GM12892 (cell line): ENCODE measurements at regions not wholly inside any gene's neighbourhood (a gene's known extent, or its start where the extent isn't known, plus 50 kb on each side); places are given as distances from the start of the nearest gene placed in this dataset.

Source experiments
- POLR2A ChIP-seq: IDR thresholded peaks from 2 replicates; pipeline ENCODE4 v1.6.1; 2011; ENCODE audit warnings: low read depth, low read length, control low read depth
- POLR2AphosphoS5 ChIP-seq: IDR thresholded peaks from 2 replicates; pipeline ENCODE4 v1.6.1; 2011; ENCODE audit warnings: low read depth, low read length, control low read depth

DNA sequence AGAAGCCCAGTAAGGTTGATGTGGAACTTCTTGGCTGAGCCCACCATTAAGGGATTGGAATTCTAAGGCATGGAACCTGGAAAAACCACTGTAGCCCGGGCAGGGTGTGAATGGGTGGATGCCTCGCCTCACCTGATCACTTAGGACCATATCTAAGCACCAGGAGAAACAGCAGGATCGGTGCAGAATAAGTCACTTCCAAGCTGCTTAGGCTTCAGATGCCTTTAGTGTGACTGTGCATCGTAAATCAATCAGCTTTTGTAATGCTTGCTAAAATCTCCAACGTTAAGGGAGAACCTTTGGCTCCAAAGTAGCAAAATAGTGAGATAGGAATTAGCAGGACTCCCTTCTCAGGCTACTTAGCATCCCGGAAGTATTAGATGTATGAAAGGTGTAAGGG lies 103.9 kb upstream of the MEGF10 start:
- TF ChIP-seq POLR2A (no peak), POLR2AphosphoS5 (no peak)
